Calu3 (cell line): ENCODE measurements at regions not wholly inside any gene's neighbourhood (a gene's known extent, or its start where the extent isn't known, plus 50 kb on each side); places are given as distances from the start of the nearest gene placed in this dataset.

ENCODE experiments used
- BruUV-seq: library from RNA; stranded (reverse); fragments of 400-500 nt; replicated peaks from 2 replicates; lab custom pipeline; 2021; lab: Mats Ljungman, UMichigan
- CTCF ChIA-PET: fragments of 300-600 bp; sonication (Branson Sonifier 250); formaldehyde crosslinking; loops from one replicate; lab custom pipeline; 2022; ENCODE audit warnings: antibody characterized with exemption; lab: Charles Lee
- DNase-seq: peaks from one replicate; pipeline ENCODE4 v3.0.0; 2022
- H3K27ac Mint-ChIP-seq: one replicate; pipeline ENCODE4 v1.8.0; 2022; ENCODE audit warnings: mixed read lengths; ENCODE audit not compliant: unreplicated experiment
- H3K27me3 Mint-ChIP-seq: one replicate; pipeline ENCODE4 v1.8.0; 2022; ENCODE audit warnings: mixed read lengths; ENCODE audit not compliant: unreplicated experiment
- H3K36me3 Mint-ChIP-seq: one replicate; pipeline ENCODE4 v1.8.0; 2022; ENCODE audit warnings: mild to moderate bottlenecking, moderate library complexity, mixed read lengths; ENCODE audit not compliant: insufficient read depth, unreplicated experiment
- H3K4me1 Mint-ChIP-seq: one replicate; pipeline ENCODE4 v1.8.0; 2022; ENCODE audit warnings: mild to moderate bottlenecking, low read depth, mixed read lengths; ENCODE audit not compliant: unreplicated experiment
- H3K4me3 Mint-ChIP-seq: one replicate; pipeline ENCODE4 v1.8.0; 2022; ENCODE audit warnings: mild to moderate bottlenecking, low read depth, moderate library complexity, mixed read lengths; ENCODE audit not compliant: unreplicated experiment
- H3K9me3 Mint-ChIP-seq: one replicate; pipeline ENCODE4 v1.8.0; 2022; ENCODE audit warnings: low read depth, mixed read lengths; ENCODE audit not compliant: unreplicated experiment
- intact Hi-C: fragments of 100-400 bp; cut with micrococcal nuclease; formaldehyde crosslinking; loops from one replicate; pipeline ENCODE4 v1.10.0; 2022; ENCODE audit not compliant: unreplicated experiment
- TF ChIP-seq, protein P1 (sequence below): fragments of 200-600 bp; IDR thresholded peaks from one replicate; pipeline ENCODE4 v1.8.0; 2022; ENCODE audit warnings: antibody characterized with exemption; ENCODE audit not compliant: unreplicated experiment

DNA sequence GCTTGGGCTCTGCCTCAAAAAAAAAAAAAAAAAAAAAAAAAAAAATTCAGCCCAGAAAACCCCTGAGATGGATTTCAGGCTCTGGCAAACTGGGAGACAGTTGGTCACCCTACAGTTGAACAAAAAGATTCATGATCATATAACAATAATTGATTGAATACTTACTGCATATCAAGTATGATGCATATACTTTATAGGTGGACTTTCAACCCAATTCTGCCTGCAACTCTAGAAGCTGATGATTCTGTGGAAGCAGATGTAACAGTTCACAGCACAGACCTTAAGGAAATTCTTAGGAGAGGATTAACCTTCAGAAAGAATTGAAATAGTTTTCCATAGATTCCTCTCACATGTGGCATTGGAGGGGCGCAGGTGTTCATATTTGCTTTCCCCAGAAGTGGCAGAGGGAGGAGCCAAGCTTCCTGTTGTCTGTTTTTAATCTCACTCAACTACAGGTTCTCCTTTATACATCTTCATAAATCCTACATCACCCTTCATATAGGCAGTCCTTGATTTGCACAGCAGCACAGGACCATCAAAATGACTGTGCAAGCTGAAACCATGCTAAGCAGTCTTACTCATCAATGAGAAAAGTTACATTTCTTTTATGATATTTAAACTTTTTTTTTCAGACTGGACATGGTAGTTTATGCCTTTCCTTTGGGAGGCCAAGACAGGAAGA is 149.4 kb upstream of the KLF3 start:
- Mint-ChIP-seq H3K4me1 (peaks cover 9% of the 10 kb centered on the region), H3K27ac (no peak overlapping the region), H3K27me3 (no peaks in the 10 kb centered on the region), H3K4me3 (no peak overlapping the region), H3K9me3 (no peaks in the 10 kb centered on the region), H3K36me3 (no peaks in the 10 kb centered on the region)
- TF ChIP-seq, protein P1, sequence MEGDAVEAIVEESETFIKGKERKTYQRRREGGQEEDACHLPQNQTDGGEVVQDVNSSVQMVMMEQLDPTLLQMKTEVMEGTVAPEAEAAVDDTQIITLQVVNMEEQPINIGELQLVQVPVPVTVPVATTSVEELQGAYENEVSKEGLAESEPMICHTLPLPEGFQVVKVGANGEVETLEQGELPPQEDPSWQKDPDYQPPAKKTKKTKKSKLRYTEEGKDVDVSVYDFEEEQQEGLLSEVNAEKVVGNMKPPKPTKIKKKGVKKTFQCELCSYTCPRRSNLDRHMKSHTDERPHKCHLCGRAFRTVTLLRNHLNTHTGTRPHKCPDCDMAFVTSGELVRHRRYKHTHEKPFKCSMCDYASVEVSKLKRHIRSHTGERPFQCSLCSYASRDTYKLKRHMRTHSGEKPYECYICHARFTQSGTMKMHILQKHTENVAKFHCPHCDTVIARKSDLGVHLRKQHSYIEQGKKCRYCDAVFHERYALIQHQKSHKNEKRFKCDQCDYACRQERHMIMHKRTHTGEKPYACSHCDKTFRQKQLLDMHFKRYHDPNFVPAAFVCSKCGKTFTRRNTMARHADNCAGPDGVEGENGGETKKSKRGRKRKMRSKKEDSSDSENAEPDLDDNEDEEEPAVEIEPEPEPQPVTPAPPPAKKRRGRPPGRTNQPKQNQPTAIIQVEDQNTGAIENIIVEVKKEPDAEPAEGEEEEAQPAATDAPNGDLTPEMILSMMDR = no peak
- no peak for DNase-seq
- intact Hi-C loops = no loop called here
- CTCF ChIA-PET = interaction anchor here (0.5 to 0.7 kb wide), 3 partner anchors 150 to 772 kb away, joined by 3 to 8 read pairs (median 5); no protein-coding TSS in a partner anchor
- no TSS peak for BruUV-seq

DNA sequence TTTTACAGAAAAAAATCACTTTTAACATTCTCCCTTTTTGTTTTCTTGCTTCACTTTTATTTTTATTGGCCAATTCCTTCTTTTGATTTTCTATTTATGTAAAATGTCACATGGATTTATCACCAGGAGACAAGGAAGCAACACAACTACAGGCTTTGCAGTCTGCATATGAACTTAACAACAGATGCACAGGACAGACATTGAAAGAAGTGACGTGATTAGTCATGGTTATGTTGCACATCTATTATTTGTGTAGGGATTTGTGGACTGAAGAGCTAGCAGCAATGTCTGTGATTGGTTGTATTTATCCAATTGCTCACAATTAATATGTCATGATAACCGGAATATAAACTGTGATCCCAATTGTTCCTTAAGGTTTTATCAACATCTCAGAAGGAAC is 147.8 kb upstream of the KLF3 start:
- Mint-ChIP-seq H3K4me3 (no peak overlapping the region), H3K36me3 (no peaks in the 10 kb centered on the region), H3K27ac (no peak overlapping the region), H3K9me3 (no peaks in the 10 kb centered on the region), H3K4me1 (peaks cover 20% of the 10 kb centered on the region), H3K27me3 (no peaks in the 10 kb centered on the region)
- DNase-seq = no peak
- no TSS peak for BruUV-seq
- CTCF ChIA-PET = no interaction called here
- TF ChIP-seq, protein P1 = no peak
- intact Hi-C loops = no loop called here

GRCh38 chr4:38519666-38520065 is 144.3 kb upstream of the KLF3 start:
- CTCF ChIA-PET = no interaction called here
- Mint-ChIP-seq H3K4me3 (no peak overlapping the region), H3K9me3 (no peaks in the 10 kb centered on the region), H3K27me3 (no peaks in the 10 kb centered on the region), H3K4me1 (peaks cover 20% of the 10 kb centered on the region), H3K27ac (no peak overlapping the region), H3K36me3 (no peaks in the 10 kb centered on the region)
- intact Hi-C loops = no loop called here
- no TSS peak for BruUV-seq
- DNase-seq = no peak
- TF ChIP-seq, protein P1 = no peak

DNA sequence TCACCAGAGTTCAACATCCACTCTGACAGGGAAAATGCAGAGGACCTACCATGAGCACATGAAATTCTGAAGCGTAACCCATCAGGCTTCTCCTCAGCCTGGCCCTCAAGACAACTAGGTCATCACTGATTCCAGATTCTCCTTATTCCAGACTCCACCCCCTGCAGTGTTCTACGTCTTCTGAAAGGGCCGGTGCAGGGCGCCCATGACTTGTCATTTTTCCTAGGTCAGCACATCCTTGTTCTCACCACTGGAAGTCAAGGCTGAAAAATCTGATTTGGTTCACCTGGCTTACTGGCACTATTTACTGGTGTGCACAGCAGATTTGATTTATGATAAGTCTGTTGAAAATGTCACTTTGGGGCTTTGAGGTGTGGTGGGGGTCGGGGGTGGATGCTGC is 140.9 kb upstream of the KLF3 start:
- Mint-ChIP-seq H3K27ac (no peak overlapping the region), H3K9me3 (no peaks in the 10 kb centered on the region), H3K36me3 (no peaks in the 10 kb centered on the region), H3K27me3 (no peaks in the 10 kb centered on the region), H3K4me1 (peaks cover 20% of the 10 kb centered on the region), H3K4me3 (no peak overlapping the region)
- CTCF ChIA-PET = no interaction called here
- intact Hi-C loops = no loop called here
- TF ChIP-seq, protein P1 = no peak
- no TSS peak for BruUV-seq
- DNase-seq = no peak
